ENCODE measurements at regions not wholly inside any gene's neighbourhood (a gene's known extent, or its start where the extent isn't known, plus 50 kb on each side); places are given as distances from the start of the nearest gene placed in this dataset.

- ATAC-seq (no peak), FAIRE-seq (no peak), DNase-seq (ENCODE audit: extremely low read depth in 1 of 4, low spot score in 3 of 4) (no peak)
- Histone ChIP-seq H3K4me3 (no peak overlapping the region), H3K79me2 (ENCODE audit: control insufficient read depth, insufficient read depth, low read length) (no peaks in the 10 kb centered on the region), H3K27me3 (ENCODE audit: control insufficient read depth in 2 of 2, insufficient read depth in 2 of 2, low read length in 2 of 2) (peaks cover 0 to 7% of the 10 kb centered on the region in 2 experiments; a peak in 1 of 5 replicates), H3K27ac (ENCODE audit: extremely low read depth, low read depth, low read length) (no peak overlapping the region), H3K9me3 (replicated peaks; ENCODE audit: control insufficient read depth, insufficient read depth, low read depth, low read length) (no peaks in the 10 kb centered on the region), H3K9ac (ENCODE audit: insufficient read depth in 1 of 2, low read depth in 2 of 2, low read length in 2 of 2) (no peak overlapping the region), H3K9me1 (ENCODE audit: control insufficient read depth, insufficient read depth, low read length) (no peaks in the 10 kb centered on the region), H3K36me3 (ENCODE audit: control insufficient read depth, insufficient read depth, low read length) (no peaks in the 10 kb centered on the region), H3K4me2 (ENCODE audit: insufficient read depth, low read length) (no peak overlapping the region), H4K20me1 (replicated peaks; ENCODE audit: control insufficient read depth, insufficient read depth, low read length) (no peaks in the 10 kb centered on the region), H3K4me1 (replicated peaks in 1 of 2; ENCODE audit: control insufficient read depth in 2 of 2, insufficient read depth in 2 of 2, low read length in 2 of 2) (no peaks in the 10 kb centered on the region), H2AFZ (ENCODE audit: low read depth, low read length) (no peak overlapping the region)
- ChIA-PET CTCF (ENCODE audit: low intra/inter-chr PET ratio) (no interaction called here), POLR2A (no interaction called here)
- in situ Hi-C loops (cut with MboI): no loop called here
- BruUV-seq (replicated peaks): no TSS peak
- intact Hi-C loops (cut with micrococcal nuclease): no loop called here
- WGBS (ENCODE audit: insufficient coverage, low coverage, missing lambda C conversion rate): 0% methylated on average over 1 of the region's 2 CpGs
- TF ChIP-seq ZNF124 (CRISPR knock-in tag; IDR thresholded peaks at IDR 0.05) (no peak), ZNF384 (IDR thresholded peaks at IDR 0.05; ENCODE audit: low read depth, low read length) (no peak), ZNF274 (IDR thresholded peaks at IDR 0.05; ENCODE audit: borderline replicate concordance, low read depth, low read length) (no peak), CBX5 (IDR thresholded peaks at IDR 0.05; ENCODE audit: borderline replicate concordance, low read depth) (no peak), MYBL2 (IDR thresholded peaks at IDR 0.05; ENCODE audit: low read depth) (no peak), MYBL2 (CRISPR knock-in tag; IDR thresholded peaks at IDR 0.05; ENCODE audit: borderline replicate concordance) (no peak), CEBPZ (IDR thresholded peaks at IDR 0.05; ENCODE audit: borderline replicate concordance, low read depth, low read length) (no peak), ZBTB11 (CRISPR knock-in tag; IDR thresholded peaks at IDR 0.05) (no peak), SMAD2 (IDR thresholded peaks at IDR 0.05; ENCODE audit: low read depth, low read length) (no peak), KDM2B (CRISPR knock-in tag; IDR thresholded peaks at IDR 0.05) (no peak), ZNF668 (CRISPR knock-in tag; IDR thresholded peaks at IDR 0.05) (no peak), MTA3 (IDR thresholded peaks at IDR 0.05; ENCODE audit: borderline replicate concordance) (no peak), ERF (CRISPR knock-in tag; IDR thresholded peaks at IDR 0.05) (no peak), ZNF740 (CRISPR knock-in tag; IDR thresholded peaks at IDR 0.05) (no peak), ZNF740 (tag; IDR thresholded peaks at IDR 0.05) (no peak), ZNF584 (CRISPR knock-in tag; IDR thresholded peaks at IDR 0.05; ENCODE audit: low read depth) (no peak), POLR2AphosphoS2 (IDR thresholded peaks at IDR 0.05; ENCODE audit: low read length) (no peak), BCOR (IDR thresholded peaks at IDR 0.05) (no peak)
Measured at GRCh38 chr18:48468151-48468550, 59.0 kb upstream of the ZBTB7C start.

Measured in K562 (cell line).